Nephron (organoid): ENCODE measurements at regions not wholly inside any gene's neighbourhood (a gene's known extent, or its start where the extent isn't known, plus 50 kb on each side); places are given as distances from the start of the nearest gene placed in this dataset.

Experiments used
- H3K27ac Mint-ChIP-seq, 3 experiments: 2 replicates each; pipeline ENCODE4 v1.8.0; 2020; ENCODE audit warnings: mixed read lengths in 3 of 3, mild to moderate bottlenecking in 2 of 3, moderate library complexity in 1 of 3
- H3K27me3 Mint-ChIP-seq: 2 replicates; pipeline ENCODE4 v1.8.0; 2021; ENCODE audit warnings: low read depth, mild to moderate bottlenecking, moderate library complexity, mixed read lengths
- H3K36me3 Mint-ChIP-seq: 2 replicates; pipeline ENCODE4 v1.8.0; 2020; ENCODE audit warnings: low read depth, mixed read lengths
- H3K4me1 Mint-ChIP-seq: 2 replicates; pipeline ENCODE4 v1.8.0; 2020; ENCODE audit warnings: mixed read lengths
- H3K4me3 Mint-ChIP-seq, 3 experiments: 2 replicates each; pipeline ENCODE4 v1.8.0; 2020; ENCODE audit warnings: mild to moderate bottlenecking in 3 of 3, mixed read lengths in 3 of 3, moderate library complexity in 2 of 3
- H3K9me3 Mint-ChIP-seq: 2 replicates; pipeline ENCODE4 v1.8.0; 2020; ENCODE audit warnings: mixed read lengths
- CTCF ChIP-seq, 3 experiments: fragments of 200-600 bp; sonication (generic); IDR thresholded peaks; one replicate each; pipeline ENCODE4 v1.5.0; 2021; ENCODE audit warnings: antibody characterized with exemption in 3 of 3; ENCODE audit not compliant: unreplicated experiment in 3 of 3

- no peak for TF ChIP-seq CTCF (IDR thresholded peaks at IDR 0.05; ENCODE audit: unreplicated experiment in 3 of 3)
- Mint-ChIP-seq H3K9me3 (no peaks in the 10 kb centered on the region), H3K4me1 (no peaks in the 10 kb centered on the region), H3K36me3 (no peaks in the 10 kb centered on the region), H3K27me3 (no peaks in the 10 kb centered on the region), H3K27ac (no peak overlapping the region), H3K4me3 (no peak overlapping the region)
Measured at GRCh38 chr18:9039441-9040071, 62.9 kb upstream of the NDUFV2 start.

GRCh38 chr18:9042766-9043481 lies 59.6 kb upstream of the NDUFV2 start:
- Mint-ChIP-seq H3K27ac (no peak overlapping the region), H3K4me1 (no peaks in the 10 kb centered on the region), H3K36me3 (no peaks in the 10 kb centered on the region), H3K4me3 (no peak overlapping the region), H3K9me3 (no peaks in the 10 kb centered on the region), H3K27me3 (no peaks in the 10 kb centered on the region)
- no peak for TF ChIP-seq CTCF (IDR thresholded peaks at IDR 0.05; ENCODE audit: unreplicated experiment in 3 of 3)

- H3K4me1 Mint-ChIP-seq, result no peaks in the 10 kb centered on the region
- H3K36me3 Mint-ChIP-seq, result no peaks in the 10 kb centered on the region
- H3K9me3 Mint-ChIP-seq, result no peaks in the 10 kb centered on the region
- TF ChIP-seq CTCF (IDR thresholded peaks at IDR 0.05; ENCODE audit: unreplicated experiment in 3 of 3), result no peak
- H3K27ac Mint-ChIP-seq, result no peak overlapping the region
- H3K27me3 Mint-ChIP-seq, result no peaks in the 10 kb centered on the region
- no peak overlapping the region for H3K4me3 Mint-ChIP-seq
Measured at GRCh38 chr18:9043581-9043980, 58.9 kb upstream of the NDUFV2 start.

- no peak for TF ChIP-seq CTCF (IDR thresholded peaks at IDR 0.05; ENCODE audit: unreplicated experiment in 3 of 3)
- H3K36me3 Mint-ChIP-seq, result peaks cover 4% of the 10 kb centered on the region
- no peaks in the 10 kb centered on the region for H3K4me1 Mint-ChIP-seq
- H3K9me3 Mint-ChIP-seq, result peaks cover 15% of the 10 kb centered on the region
- no peaks in the 10 kb centered on the region for H3K27me3 Mint-ChIP-seq
- no peak overlapping the region for H3K27ac Mint-ChIP-seq
- no peak overlapping the region for H3K4me3 Mint-ChIP-seq
Measured at GRCh38 chr18:9047715-9048114, 54.8 kb upstream of the NDUFV2 start.

GRCh38 chr18:9048236-9048635 lies 54.3 kb upstream of the NDUFV2 start:
- Mint-ChIP-seq H3K4me1 (no peaks in the 10 kb centered on the region), H3K36me3 (peaks cover 4% of the 10 kb centered on the region), H3K9me3 (peaks cover 20% of the 10 kb centered on the region), H3K4me3 (no peak overlapping the region), H3K27ac (no peak overlapping the region), H3K27me3 (no peaks in the 10 kb centered on the region)
- no peak for TF ChIP-seq CTCF (IDR thresholded peaks at IDR 0.05; ENCODE audit: unreplicated experiment in 3 of 3)
